ENCODE measurements at regions not wholly inside any gene's neighbourhood (a gene's known extent, or its start where the extent isn't known, plus 50 kb on each side); places are given as distances from the start of the nearest gene placed in this dataset.

GRCh38 chr14:96637521-96637920 lies 135.3 kb downstream of the PAPOLA start:
- TF ChIP-seq, protein P1, sequence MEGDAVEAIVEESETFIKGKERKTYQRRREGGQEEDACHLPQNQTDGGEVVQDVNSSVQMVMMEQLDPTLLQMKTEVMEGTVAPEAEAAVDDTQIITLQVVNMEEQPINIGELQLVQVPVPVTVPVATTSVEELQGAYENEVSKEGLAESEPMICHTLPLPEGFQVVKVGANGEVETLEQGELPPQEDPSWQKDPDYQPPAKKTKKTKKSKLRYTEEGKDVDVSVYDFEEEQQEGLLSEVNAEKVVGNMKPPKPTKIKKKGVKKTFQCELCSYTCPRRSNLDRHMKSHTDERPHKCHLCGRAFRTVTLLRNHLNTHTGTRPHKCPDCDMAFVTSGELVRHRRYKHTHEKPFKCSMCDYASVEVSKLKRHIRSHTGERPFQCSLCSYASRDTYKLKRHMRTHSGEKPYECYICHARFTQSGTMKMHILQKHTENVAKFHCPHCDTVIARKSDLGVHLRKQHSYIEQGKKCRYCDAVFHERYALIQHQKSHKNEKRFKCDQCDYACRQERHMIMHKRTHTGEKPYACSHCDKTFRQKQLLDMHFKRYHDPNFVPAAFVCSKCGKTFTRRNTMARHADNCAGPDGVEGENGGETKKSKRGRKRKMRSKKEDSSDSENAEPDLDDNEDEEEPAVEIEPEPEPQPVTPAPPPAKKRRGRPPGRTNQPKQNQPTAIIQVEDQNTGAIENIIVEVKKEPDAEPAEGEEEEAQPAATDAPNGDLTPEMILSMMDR (IDR thresholded peaks at IDR 0.05) = no peak
- no peak for TF ChIP-seq ZFX (IDR thresholded peaks at IDR 0.05; ENCODE audit: borderline replicate concordance)

Measured in 22Rv1 (cell line).